SKM-1 treated with dmso at 0.1 percent for 144 hours (cell line): ENCODE measurements at regions not wholly inside any gene's neighbourhood (a gene's known extent, or its start where the extent isn't known, plus 50 kb on each side); places are given as distances from the start of the nearest gene placed in this dataset.

Experiments used
- DNase-seq: peaks from one replicate; lab custom pipeline; 2025; ENCODE audit not compliant: unreplicated experiment; lab: John Stamatoyannopoulos, UW

- DNase-seq: peak; percentile 41
Measured at GRCh38 chr11:23335586-23335985, 475.3 kb upstream of the CCDC179 start.

GRCh38 chr11:23336961-23337360, 476.7 kb upstream of the CCDC179 start:
- DNase-seq: no peak

- no peak for DNase-seq
Measured at GRCh38 chr11:23353611-23354010, 493.3 kb upstream of the CCDC179 start.

GRCh38 chr11:23359297-23359696, 499.0 kb upstream of the CCDC179 start:
- no peak for DNase-seq

- no peak for DNase-seq
Measured at GRCh38 chr11:23364076-23364475, 503.8 kb upstream of the CCDC179 start.

- no peak for DNase-seq
Measured at GRCh38 chr11:23370580-23371275, 510.5 kb upstream of the CCDC179 start.

- DNase-seq: no peak
Measured at GRCh38 chr11:23377909-23378308, 517.6 kb upstream of the CCDC179 start.

- DNase-seq: no peak
Measured at GRCh38 chr11:23391031-23391430, 530.8 kb upstream of the CCDC179 start.

- DNase-seq: no peak
Measured at GRCh38 chr11:23398052-23398451, 537.8 kb upstream of the CCDC179 start.

- DNase-seq: no peak
Measured at GRCh38 chr11:23399995-23400394, 539.7 kb upstream of the CCDC179 start.

GRCh38 chr11:23403210-23404185, 543.2 kb upstream of the CCDC179 start:
- DNase-seq: no peak

- no peak for DNase-seq
Measured at GRCh38 chr11:23404225-23405160, 544.2 kb upstream of the CCDC179 start.

- DNase-seq: no peak
Measured at GRCh38 chr11:23405350-23405937, 545.2 kb upstream of the CCDC179 start.

GRCh38 chr11:23406131-23406819, 546.0 kb upstream of the CCDC179 start:
- no peak for DNase-seq

- DNase-seq: no peak
Measured at GRCh38 chr11:23413057-23413456, 552.8 kb upstream of the CCDC179 start.

GRCh38 chr11:23423104-23423503, 562.8 kb upstream of the CCDC179 start:
- DNase-seq: no peak

- no peak for DNase-seq
Measured at GRCh38 chr11:23423656-23424055, 563.4 kb upstream of the CCDC179 start.

GRCh38 chr11:23425381-23425780, 565.1 kb upstream of the CCDC179 start:
- DNase-seq: no peak

GRCh38 chr11:23429569-23429968, 569.3 kb upstream of the CCDC179 start:
- no peak for DNase-seq

GRCh38 chr11:23453522-23453921, 593.2 kb upstream of the CCDC179 start:
- no peak for DNase-seq
